ENCODE measurements at regions not wholly inside any gene's neighbourhood (a gene's known extent, or its start where the extent isn't known, plus 50 kb on each side); places are given as distances from the start of the nearest gene placed in this dataset.

- no TSS peak for BruUV-seq (replicated peaks)
- FAIRE-seq: no peak
- no peaks in the 10 kb centered on the region for H3K27me3 ChIP-seq (replicated peaks in 1 of 2; ENCODE audit: control insufficient read depth in 2 of 2, insufficient read depth in 2 of 2, low read length in 1 of 2)
- H3K36me3 ChIP-seq (ENCODE audit: control insufficient read depth in 2 of 2, insufficient read depth in 2 of 2, low read length in 1 of 2): no peaks in the 10 kb centered on the region
- H3K4me2 ChIP-seq (ENCODE audit: control insufficient read depth, insufficient read depth): no peak overlapping the region
- no peak overlapping the region for H2AFZ ChIP-seq (ENCODE audit: control insufficient read depth, low read depth, low read length)
- SMC1A ChIA-PET (ENCODE audit: uncharacterized antibody, unreplicated experiment): no interaction called here
- CTCF ChIA-PET: no interaction called here
- no peak for DNase-seq (ENCODE audit: low read depth, low spot score)
- H3K9me3 ChIP-seq (replicated peaks; ENCODE audit: control insufficient read depth, insufficient read depth, low read length): no peaks in the 10 kb centered on the region
- RAD21 ChIA-PET (ENCODE audit: unreplicated experiment): no interaction called here
- no peak overlapping the region for H3K27ac ChIP-seq (ENCODE audit: control insufficient read depth, insufficient read depth)
- no peak overlapping the region for H3K4me3 ChIP-seq
- H3K79me2 ChIP-seq (ENCODE audit: control insufficient read depth, insufficient read depth, low read length): no peaks in the 10 kb centered on the region
- POLR2A ChIA-PET: no interaction called here
- ATAC-seq: no peak
- TF ChIP-seq LARP7 (IDR thresholded peaks at IDR 0.05) (no peak), ATF7 (IDR thresholded peaks at IDR 0.05; ENCODE audit: low read depth) (no peak), TCF7 (IDR thresholded peaks at IDR 0.05; ENCODE audit: borderline replicate concordance) (no peak), YBX1 (IDR thresholded peaks at IDR 0.05) (no peak), ZNF384 (IDR thresholded peaks at IDR 0.05; ENCODE audit: borderline replicate concordance, low read depth, low read length) (no peak), ZNF274 (IDR thresholded peaks at IDR 0.05; ENCODE audit: insufficient read depth, insufficient read length) (no peak), WRNIP1 (IDR thresholded peaks at IDR 0.05; ENCODE audit: borderline replicate concordance, low read depth, low read length) (no peak), PRDM15 (CRISPR knock-in tag; IDR thresholded peaks at IDR 0.05) (no peak), NR2F1 (conservative IDR thresholded peaks at IDR 0.05) (no peak), SMARCA5 (IDR thresholded peaks at IDR 0.05) (no peak), MYC (IDR thresholded peaks at IDR 0.05; ENCODE audit: insufficient read depth, insufficient read length, insufficient replicate concordance, low read length, severe bottlenecking) (no peak), USF1 (IDR thresholded peaks at IDR 0.05; ENCODE audit: borderline replicate concordance, extremely low read length, insufficient read depth, low read depth, low read length) (no peak), JUNB (IDR thresholded peaks at IDR 0.05) (no peak), IRF4 (IDR thresholded peaks at IDR 0.05; ENCODE audit: low read depth, low read length) (no peak), SUPT20H (IDR thresholded peaks at IDR 0.05; ENCODE audit: borderline replicate concordance, control insufficient read depth, low read depth, low read length) (no peak)
- TF ChIP-seq, protein P1, sequence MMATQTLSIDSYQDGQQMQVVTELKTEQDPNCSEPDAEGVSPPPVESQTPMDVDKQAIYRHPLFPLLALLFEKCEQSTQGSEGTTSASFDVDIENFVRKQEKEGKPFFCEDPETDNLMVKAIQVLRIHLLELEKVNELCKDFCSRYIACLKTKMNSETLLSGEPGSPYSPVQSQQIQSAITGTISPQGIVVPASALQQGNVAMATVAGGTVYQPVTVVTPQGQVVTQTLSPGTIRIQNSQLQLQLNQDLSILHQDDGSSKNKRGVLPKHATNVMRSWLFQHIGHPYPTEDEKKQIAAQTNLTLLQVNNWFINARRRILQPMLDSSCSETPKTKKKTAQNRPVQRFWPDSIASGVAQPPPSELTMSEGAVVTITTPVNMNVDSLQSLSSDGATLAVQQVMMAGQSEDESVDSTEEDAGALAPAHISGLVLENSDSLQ (IDR thresholded peaks at IDR 0.05): no peak
- intact Hi-C loops (cut with micrococcal nuclease; ENCODE audit: unreplicated experiment) (no loop called here), in situ Hi-C loops (cut with MboI) (no loop called here)
- H3K4me1 ChIP-seq (ENCODE audit: control insufficient read depth, insufficient read depth, low read length): no peaks in the 10 kb centered on the region
- no peaks in the 10 kb centered on the region for H4K20me1 ChIP-seq (ENCODE audit: control insufficient read depth, insufficient read depth)
- no peak overlapping the region for H3K9ac ChIP-seq (ENCODE audit: control insufficient read depth, insufficient read depth, low read length)
These were observed 103.3 kb upstream of the ERCC4 start for GRCh38 chr16:13816701-13817100.
